AG10803 (cell line): ENCODE measurements at regions not wholly inside any gene's neighbourhood (a gene's known extent, or its start where the extent isn't known, plus 50 kb on each side); places are given as distances from the start of the nearest gene placed in this dataset.

Experiments used
- DNase-seq: peaks from one replicate; pipeline ENCODE4 v3.0.0; 2010; ENCODE audit warnings: low read depth
- H3K4me3 ChIP-seq: 2 replicates; pipeline ENCODE4 v1.5.1; 2011; ENCODE audit warnings: mild to moderate bottlenecking, low read length, control low read depth
- CTCF ChIP-seq: conservative IDR thresholded peaks from 2 replicates; pipeline ENCODE4 v1.5.1; 2011; ENCODE audit warnings: mild to moderate bottlenecking, low read length, control low read depth, inconsistent platforms

GRCh38 chr11:122279194-122279593 lies 163.2 kb upstream of the BLID start:
- no peak for TF ChIP-seq CTCF
- no peak for DNase-seq
- no peak overlapping the region for H3K4me3 ChIP-seq

GRCh38 chr11:122277493-122277892 lies 161.5 kb upstream of the BLID start:
- TF ChIP-seq CTCF: no peak
- H3K4me3 ChIP-seq: no peak overlapping the region
- DNase-seq: no peak

GRCh38 chr11:122276221-122276620 lies 160.2 kb upstream of the BLID start:
- DNase-seq: no peak

GRCh38 chr11:122275508-122275907 lies 159.5 kb upstream of the BLID start:
- no peak for TF ChIP-seq CTCF
- peak; percentile 17 for DNase-seq
- no peak overlapping the region for H3K4me3 ChIP-seq

More at GRCh38 chr11:122276221-122276620, 160.2 kb upstream of the BLID start:
- no peak for TF ChIP-seq CTCF
- no peak overlapping the region for H3K4me3 ChIP-seq

- H3K4me3 ChIP-seq: no peak overlapping the region
- TF ChIP-seq CTCF: no peak
- DNase-seq: no peak
Observed at GRCh38 chr11:122273476-122274191, 157.6 kb upstream of the BLID start.

GRCh38 chr11:122271745-122272144 lies 155.7 kb upstream of the BLID start:
- TF ChIP-seq CTCF: no peak
- H3K4me3 ChIP-seq: no peak overlapping the region
- DNase-seq: no peak

GRCh38 chr11:122271137-122271536 lies 155.1 kb upstream of the BLID start:
- H3K4me3 ChIP-seq: no peak overlapping the region
- no peak for TF ChIP-seq CTCF
- DNase-seq: no peak
